OCI-LY3 (cell line): ENCODE measurements at regions not wholly inside any gene's neighbourhood (a gene's known extent, or its start where the extent isn't known, plus 50 kb on each side); places are given as distances from the start of the nearest gene placed in this dataset.

Experiments used
- H2AFZ ChIP-seq: fragments of 200-600, 300-600 bp; shearing (Covaris generic); 2 replicates; pipeline ENCODE4 v1.6.0; 2014; ENCODE audit warnings: antibody characterized with exemption, low read depth, low read length
- H3K27ac ChIP-seq: fragments of 200-600, 300-600 bp; sonication (generic); 2 replicates; pipeline ENCODE4 v1.5.1; 2014; ENCODE audit warnings: mild to moderate bottlenecking, low read length, moderate library complexity, mixed read lengths
- H3K27me3 ChIP-seq: fragments of 200-600, 300-600 bp; sonication (generic); 2 replicates; pipeline ENCODE4 v1.6.1; 2014; ENCODE audit warnings: low read depth, low read length, mixed read lengths
- H3K36me3 ChIP-seq: fragments of 200-600, 300-600 bp; sonication (generic); replicated peaks from 2 replicates; pipeline ENCODE3; 2014; ENCODE audit warnings: low read depth, low read length, mixed read lengths
- H3K4me1 ChIP-seq: fragments of 300-600, 200-600 bp; sonication (generic); 2 replicates; pipeline ENCODE4 v1.6.1; 2014; ENCODE audit warnings: low read length, mixed read lengths
- H3K4me2 ChIP-seq: fragments of 200-600, 300-600 bp; sonication (generic); 2 replicates; pipeline ENCODE4 v1.6.1; 2014; ENCODE audit warnings: low read length, mixed read lengths
- H3K4me3 ChIP-seq: fragments of 300-600, 200-600 bp; sonication (generic); 2 replicates; pipeline ENCODE4 v1.5.1; 2014; ENCODE audit warnings: antibody characterized with exemption, mild to moderate bottlenecking, low read length, moderate library complexity
- H3K79me2 ChIP-seq: fragments of 300-600, 200-600 bp; shearing (Covaris generic); 2 replicates; pipeline ENCODE4 v1.6.1; 2014; ENCODE audit warnings: mild to moderate bottlenecking, low read length, mixed read lengths
- H3K9ac ChIP-seq: fragments of 300-600, 200-600 bp; shearing (Covaris generic); 2 replicates; pipeline ENCODE4 v1.6.0; 2014; ENCODE audit warnings: mild to moderate bottlenecking, low read length, moderate library complexity
- H3K9me3 ChIP-seq: fragments of 200-600, 300-600 bp; shearing (Covaris generic); 2 replicates; pipeline ENCODE4 v1.6.1; 2014; ENCODE audit warnings: low read length, mixed read lengths; ENCODE audit not compliant: insufficient read depth
- H4K20me1 ChIP-seq: fragments of 200-600, 300-600 bp; sonication (generic); 2 replicates; pipeline ENCODE4 v1.6.1; 2016; ENCODE audit warnings: low read length, mixed read lengths; ENCODE audit not compliant: insufficient read depth
- CTCF ChIP-seq: fragments of 200-600, 300-600 bp; sonication (generic); IDR thresholded peaks from 2 replicates; pipeline ENCODE4 v1.5.1; 2014; ENCODE audit warnings: antibody characterized with exemption, low read length, low read depth
- EZH2phosphoT487 ChIP-seq: fragments of 200-600 bp; shearing (Covaris generic); IDR thresholded peaks from 2 replicates; pipeline ENCODE4 v1.6.1; 2018; ENCODE audit warnings: antibody characterized with exemption, mixed run types, low read depth

- no peak overlapping the region for H3K4me2 ChIP-seq
- no peaks in the 10 kb centered on the region for H3K9me3 ChIP-seq
- no peaks in the 10 kb centered on the region for H3K79me2 ChIP-seq
- H3K27ac ChIP-seq: no peak overlapping the region
- no peaks in the 10 kb centered on the region for H3K27me3 ChIP-seq
- H4K20me1 ChIP-seq: no peaks in the 10 kb centered on the region
- H3K4me1 ChIP-seq: no peaks in the 10 kb centered on the region
- no peak overlapping the region for H2AFZ ChIP-seq
- H3K9ac ChIP-seq: no peak overlapping the region
- no peaks in the 10 kb centered on the region for H3K36me3 ChIP-seq
- H3K4me3 ChIP-seq: no peak overlapping the region
- no peak for TF ChIP-seq CTCF
- TF ChIP-seq EZH2phosphoT487: no peak
These were observed 389.7 kb downstream of the BRD1 start for GRCh38 chr22:49437956-49438355.

DNA sequence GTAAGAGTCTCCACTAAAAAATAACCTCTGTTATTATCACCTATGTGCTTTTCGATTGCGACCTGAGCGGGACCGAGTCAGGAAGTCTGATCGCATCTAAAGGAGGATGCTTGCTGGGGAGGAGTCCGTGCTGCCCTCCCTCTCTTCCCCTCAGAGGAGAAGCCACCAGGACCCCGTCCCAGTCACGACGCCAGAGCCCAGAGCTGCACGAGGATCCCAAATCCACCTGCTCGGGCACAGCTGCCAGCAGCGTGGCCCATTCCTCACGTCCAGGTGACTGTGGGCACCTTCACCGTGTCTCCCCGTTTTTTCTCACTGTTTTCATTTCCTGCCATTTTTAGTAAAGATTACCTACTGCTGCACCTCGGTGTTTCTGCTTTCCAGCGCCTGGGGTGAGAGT is 390.3 kb downstream of the BRD1 start:
- H4K20me1 ChIP-seq: no peaks in the 10 kb centered on the region
- H3K4me1 ChIP-seq: no peaks in the 10 kb centered on the region
- no peak overlapping the region for H3K27ac ChIP-seq
- H3K36me3 ChIP-seq: no peaks in the 10 kb centered on the region
- H3K27me3 ChIP-seq: no peaks in the 10 kb centered on the region
- H3K4me3 ChIP-seq: no peak overlapping the region
- no peak overlapping the region for H3K4me2 ChIP-seq
- no peaks in the 10 kb centered on the region for H3K79me2 ChIP-seq
- H3K9me3 ChIP-seq: no peaks in the 10 kb centered on the region
- H3K9ac ChIP-seq: no peak overlapping the region
- H2AFZ ChIP-seq: no peak overlapping the region
- TF ChIP-seq CTCF (no peak), EZH2phosphoT487 (no peak)

DNA sequence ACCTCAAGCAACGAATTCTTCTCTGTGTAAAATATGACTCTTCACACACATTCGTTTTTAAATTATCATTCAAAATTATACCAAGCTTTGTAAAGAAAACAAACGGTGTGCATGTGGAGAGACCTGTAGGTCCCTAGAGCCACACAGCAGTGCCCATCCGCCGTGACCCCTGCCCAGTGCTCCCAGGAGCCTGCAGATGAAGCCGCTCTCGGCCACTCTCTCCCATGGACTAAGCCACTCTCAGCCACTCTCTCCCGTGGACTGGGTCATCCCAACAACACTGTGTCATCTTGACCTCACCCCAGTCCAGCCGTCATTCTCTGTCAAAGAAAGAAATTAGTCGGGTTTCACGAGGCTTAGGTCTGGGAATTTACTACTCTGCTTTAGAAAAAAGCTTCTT is 391.6 kb downstream of the BRD1 start:
- Histone ChIP-seq H3K4me1 (no peaks in the 10 kb centered on the region), H2AFZ (no peak overlapping the region), H3K27me3 (no peaks in the 10 kb centered on the region), H3K27ac (no peak overlapping the region), H3K9me3 (no peaks in the 10 kb centered on the region), H3K4me3 (no peak overlapping the region), H3K36me3 (no peaks in the 10 kb centered on the region), H4K20me1 (no peaks in the 10 kb centered on the region), H3K9ac (no peak overlapping the region), H3K79me2 (no peaks in the 10 kb centered on the region), H3K4me2 (no peak overlapping the region)
- no peak for TF ChIP-seq EZH2phosphoT487
- no peak for TF ChIP-seq CTCF

DNA sequence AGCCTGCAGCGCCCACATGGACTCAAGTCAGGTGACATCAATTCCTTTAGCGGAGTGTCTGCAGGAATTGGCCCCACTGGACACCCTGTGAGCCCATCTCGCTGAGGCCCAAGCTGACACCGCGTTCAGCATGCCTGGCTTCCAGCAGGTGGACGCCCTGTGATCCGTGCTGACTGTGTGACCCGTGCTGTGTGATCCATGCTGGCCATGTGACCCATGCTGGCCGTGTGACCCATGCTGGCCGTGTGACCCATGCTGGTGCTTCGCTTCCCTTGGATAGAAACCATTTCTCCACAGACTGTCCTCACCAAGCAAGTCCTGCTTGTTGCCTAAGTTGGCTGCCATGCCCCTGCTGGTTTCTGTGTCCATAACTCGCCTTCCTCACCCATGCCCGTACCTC is 392.1 kb downstream of the BRD1 start:
- Histone ChIP-seq H3K79me2 (no peaks in the 10 kb centered on the region), H3K27me3 (no peaks in the 10 kb centered on the region), H3K9me3 (no peaks in the 10 kb centered on the region), H3K4me1 (no peaks in the 10 kb centered on the region), H3K4me2 (no peak overlapping the region), H3K9ac (no peak overlapping the region), H3K27ac (no peak overlapping the region), H3K4me3 (no peak overlapping the region), H2AFZ (no peak overlapping the region), H3K36me3 (no peaks in the 10 kb centered on the region), H4K20me1 (no peaks in the 10 kb centered on the region)
- TF ChIP-seq EZH2phosphoT487: no peak
- TF ChIP-seq CTCF: no peak
